Activated naive CD4-positive, alpha-beta T cell treated with anti-CD3 and anti-CD28 coated beads for 36 hours (primary cell): ENCODE measurements at regions not wholly inside any gene's neighbourhood (a gene's known extent, or its start where the extent isn't known, plus 50 kb on each side); places are given as distances from the start of the nearest gene placed in this dataset.

Experiments used
- CTCF ChIA-PET: fragments of 350-600 bp; sonication (Branson Sonifier 250); formaldehyde crosslinking; loops from one replicate; lab custom pipeline; 2021; ENCODE audit warnings: antibody characterized with exemption; lab: Charles Lee
- DNase-seq: peaks from one replicate; pipeline ENCODE4 v3.0.0-alpha.2; 2020
- H3K27ac Mint-ChIP-seq: one replicate; pipeline ENCODE4 v1.8.0; 2021; ENCODE audit warnings: mild to moderate bottlenecking, mixed read lengths
- H3K27me3 Mint-ChIP-seq: one replicate; pipeline ENCODE4 v1.8.0; 2021; ENCODE audit warnings: low read depth, mixed read lengths
- H3K36me3 Mint-ChIP-seq: one replicate; pipeline ENCODE4 v1.8.0; 2021; ENCODE audit warnings: low read depth, mixed read lengths
- H3K4me1 Mint-ChIP-seq: one replicate; pipeline ENCODE4 v1.8.0; 2021; ENCODE audit warnings: low read depth, mixed read lengths
- H3K4me3 Mint-ChIP-seq: one replicate; pipeline ENCODE4 v1.8.0; 2021; ENCODE audit warnings: mild to moderate bottlenecking, moderate library complexity, mixed read lengths
- H3K9me3 Mint-ChIP-seq: one replicate; pipeline ENCODE4 v1.8.0; 2021; ENCODE audit warnings: mixed read lengths
- intact Hi-C: fragments of 100-400 bp; cut with micrococcal nuclease; formaldehyde crosslinking; loops from one replicate; pipeline ENCODE4 v1.15.1; 2023

DNA sequence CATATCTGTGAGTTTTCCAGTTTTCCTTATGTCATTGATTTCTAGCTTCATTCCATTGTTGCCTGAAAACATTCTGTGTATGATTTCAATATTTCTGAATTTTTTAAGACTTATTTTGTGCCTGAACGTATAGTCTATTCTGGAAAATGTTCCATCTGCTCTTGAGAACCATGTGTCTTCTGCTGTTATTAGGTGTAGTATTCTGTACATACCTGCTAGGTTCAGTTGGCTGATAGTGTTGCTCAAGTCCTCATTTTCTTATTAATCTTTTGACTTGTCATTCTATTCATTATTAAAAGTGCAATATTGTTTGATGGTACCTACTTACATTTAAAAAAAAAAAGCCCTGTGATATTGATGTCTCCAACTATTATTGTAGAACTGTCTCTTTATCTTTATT, 869.8 kb upstream of the MAN1A1 start:
- H3K36me3 Mint-ChIP-seq: no peaks in the 10 kb centered on the region
- CTCF ChIA-PET: no interaction called here
- intact Hi-C loops: no loop called here
- DNase-seq: no peak
- H3K4me3 Mint-ChIP-seq: no peak overlapping the region
- H3K4me1 Mint-ChIP-seq: no peaks in the 10 kb centered on the region
- no peaks in the 10 kb centered on the region for H3K27me3 Mint-ChIP-seq
- H3K9me3 Mint-ChIP-seq: no peaks in the 10 kb centered on the region
- no peak overlapping the region for H3K27ac Mint-ChIP-seq

- intact Hi-C loops: no loop called here
- no peaks in the 10 kb centered on the region for H3K27me3 Mint-ChIP-seq
- H3K4me3 Mint-ChIP-seq: no peak overlapping the region
- no peak for DNase-seq
- CTCF ChIA-PET: no interaction called here
- no peak overlapping the region for H3K27ac Mint-ChIP-seq
- no peaks in the 10 kb centered on the region for H3K36me3 Mint-ChIP-seq
- no peaks in the 10 kb centered on the region for H3K9me3 Mint-ChIP-seq
- no peaks in the 10 kb centered on the region for H3K4me1 Mint-ChIP-seq
Measured at GRCh38 chr6:120214088-120214499, 864.5 kb upstream of the MAN1A1 start.

- CTCF ChIA-PET: no interaction called here
- Mint-ChIP-seq H3K4me3 (no peak overlapping the region), H3K27me3 (no peaks in the 10 kb centered on the region), H3K36me3 (no peaks in the 10 kb centered on the region), H3K27ac (no peak overlapping the region), H3K9me3 (no peaks in the 10 kb centered on the region), H3K4me1 (no peaks in the 10 kb centered on the region)
- DNase-seq: no peak
- intact Hi-C loops: no loop called here
Measured at GRCh38 chr6:120211955-120212792, 862.6 kb upstream of the MAN1A1 start.

GRCh38 chr6:120202878-120203277, 853.3 kb upstream of the MAN1A1 start:
- no peak for DNase-seq
- H3K4me1 Mint-ChIP-seq: no peaks in the 10 kb centered on the region
- CTCF ChIA-PET: no interaction called here
- intact Hi-C loops: no loop called here
- H3K9me3 Mint-ChIP-seq: no peaks in the 10 kb centered on the region
- no peak overlapping the region for H3K27ac Mint-ChIP-seq
- no peaks in the 10 kb centered on the region for H3K36me3 Mint-ChIP-seq
- H3K4me3 Mint-ChIP-seq: no peak overlapping the region
- no peaks in the 10 kb centered on the region for H3K27me3 Mint-ChIP-seq

DNA sequence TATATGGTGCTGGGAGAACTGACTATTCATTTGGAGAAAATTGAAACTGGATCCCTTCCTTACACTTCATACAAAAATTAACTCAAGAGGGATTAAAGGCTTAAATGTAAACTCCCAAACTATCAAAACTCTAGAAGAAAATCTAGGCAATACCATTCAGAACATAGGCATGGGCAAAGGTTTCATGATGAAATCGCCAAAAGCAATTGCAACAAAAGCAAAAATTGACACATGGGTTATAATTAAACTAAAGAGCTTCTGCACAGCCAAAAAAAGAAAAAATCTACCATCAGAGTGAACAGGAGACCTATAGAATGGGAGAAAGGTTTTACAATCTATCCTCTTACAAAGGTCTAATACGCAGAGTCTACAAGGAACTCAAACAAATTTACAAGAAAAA, 851.3 kb upstream of the MAN1A1 start:
- CTCF ChIA-PET: no interaction called here
- Mint-ChIP-seq H3K9me3 (no peaks in the 10 kb centered on the region), H3K4me1 (no peaks in the 10 kb centered on the region), H3K4me3 (no peak overlapping the region), H3K36me3 (no peaks in the 10 kb centered on the region), H3K27me3 (no peaks in the 10 kb centered on the region), H3K27ac (no peak overlapping the region)
- no peak for DNase-seq
- intact Hi-C loops: no loop called here

DNA sequence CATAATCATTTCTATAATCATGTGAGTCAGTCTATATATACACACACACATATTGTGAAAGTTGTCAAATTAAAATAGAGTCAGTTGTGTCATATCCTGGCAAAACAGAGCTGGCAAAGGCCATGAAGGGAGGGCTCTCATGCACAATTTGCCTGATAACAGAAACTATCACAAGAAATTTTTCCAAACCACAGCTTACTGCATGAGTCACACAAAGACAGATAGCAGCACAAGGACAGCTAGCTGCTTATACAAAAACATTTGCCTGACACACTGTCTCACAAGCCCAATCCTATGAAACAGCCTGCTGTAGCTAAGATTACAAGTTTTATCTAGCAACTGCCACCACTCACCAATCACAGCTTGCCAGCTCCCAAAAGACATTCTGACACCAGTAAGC, 848.5 kb upstream of the MAN1A1 start:
- DNase-seq: no peak
- Mint-ChIP-seq H3K9me3 (no peaks in the 10 kb centered on the region), H3K4me1 (no peaks in the 10 kb centered on the region), H3K36me3 (no peaks in the 10 kb centered on the region), H3K4me3 (no peak overlapping the region), H3K27ac (no peak overlapping the region), H3K27me3 (no peaks in the 10 kb centered on the region)
- CTCF ChIA-PET: no interaction called here
- intact Hi-C loops: no loop called here

DNA sequence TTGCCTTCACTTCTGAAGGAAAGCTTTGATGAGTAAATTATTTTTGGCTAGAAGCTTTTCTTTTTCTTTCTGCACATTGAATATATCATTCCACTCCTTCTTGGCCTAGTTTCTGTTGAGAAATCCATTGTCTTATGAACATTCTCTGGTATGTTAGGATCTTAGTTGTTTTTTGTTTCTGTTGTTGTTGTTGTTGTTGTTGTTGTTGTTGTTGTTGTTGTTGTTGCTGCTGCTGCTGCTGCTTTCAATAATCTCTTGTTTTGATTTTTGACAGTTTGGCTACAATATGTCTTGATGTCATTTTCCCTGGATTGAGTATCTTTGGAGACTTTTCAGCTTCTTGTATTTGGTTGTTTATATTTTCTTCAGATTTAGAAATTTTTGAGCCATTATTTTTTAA, 836.5 kb upstream of the MAN1A1 start:
- CTCF ChIA-PET: no interaction called here
- Mint-ChIP-seq H3K4me1 (no peaks in the 10 kb centered on the region), H3K4me3 (no peak overlapping the region), H3K27ac (no peak overlapping the region), H3K36me3 (no peaks in the 10 kb centered on the region), H3K27me3 (no peaks in the 10 kb centered on the region), H3K9me3 (no peaks in the 10 kb centered on the region)
- DNase-seq: no peak
- intact Hi-C loops: no loop called here

GRCh38 chr6:120173250-120173649, 823.7 kb upstream of the MAN1A1 start:
- Mint-ChIP-seq H3K27ac (no peak overlapping the region), H3K4me1 (no peaks in the 10 kb centered on the region), H3K27me3 (no peaks in the 10 kb centered on the region), H3K36me3 (no peaks in the 10 kb centered on the region), H3K4me3 (no peak overlapping the region), H3K9me3 (no peaks in the 10 kb centered on the region)
- DNase-seq: no peak
- CTCF ChIA-PET: no interaction called here
- intact Hi-C loops: no loop called here

DNA sequence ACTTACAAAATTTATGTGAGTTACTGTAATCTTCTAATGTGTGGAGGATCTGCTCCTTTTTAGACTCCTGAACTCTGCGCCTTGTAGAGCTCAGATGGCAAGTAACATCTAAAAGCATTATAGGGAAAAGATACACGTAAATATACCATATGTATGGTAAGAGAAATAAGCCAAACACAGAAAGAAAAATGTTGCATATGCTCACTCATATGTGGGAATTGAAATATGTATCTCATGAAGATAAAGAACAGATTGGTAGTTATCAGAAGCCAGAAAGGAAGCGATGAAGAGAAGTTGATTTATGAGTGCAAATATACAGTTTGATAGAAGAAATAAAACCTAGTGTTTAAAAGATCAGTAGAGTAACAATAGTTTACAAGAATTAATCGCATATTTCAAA, 815.0 kb upstream of the MAN1A1 start:
- Mint-ChIP-seq H3K4me3 (no peak overlapping the region), H3K36me3 (no peaks in the 10 kb centered on the region), H3K9me3 (no peaks in the 10 kb centered on the region), H3K27ac (no peak overlapping the region), H3K27me3 (no peaks in the 10 kb centered on the region), H3K4me1 (no peaks in the 10 kb centered on the region)
- intact Hi-C loops: no loop called here
- CTCF ChIA-PET: interaction anchor here (0.7 kb wide), 1 partner anchor 317 kb away, joined by 3 read pairs; no protein-coding TSS in a partner anchor
- no peak for DNase-seq

- Mint-ChIP-seq H3K4me1 (no peaks in the 10 kb centered on the region), H3K27me3 (no peaks in the 10 kb centered on the region), H3K9me3 (peaks cover 5% of the 10 kb centered on the region), H3K4me3 (no peak overlapping the region), H3K36me3 (no peaks in the 10 kb centered on the region), H3K27ac (no peak overlapping the region)
- intact Hi-C loops: no loop called here
- no peak for DNase-seq
- CTCF ChIA-PET: no interaction called here
Measured at GRCh38 chr6:120157873-120158272, 808.3 kb upstream of the MAN1A1 start.

- CTCF ChIA-PET: interaction anchor here (1.3 kb wide), 1 partner anchor 10 kb away, joined by 3 read pairs; no protein-coding TSS in a partner anchor
- Mint-ChIP-seq H3K9me3 (peaks cover 5% of the 10 kb centered on the region), H3K4me1 (no peaks in the 10 kb centered on the region), H3K36me3 (peaks cover 4% of the 10 kb centered on the region), H3K27ac (no peak overlapping the region), H3K27me3 (no peaks in the 10 kb centered on the region), H3K4me3 (no peak overlapping the region)
- peak; percentile 5 for DNase-seq
- intact Hi-C loops: no loop called here
Measured at GRCh38 chr6:120147071-120147871, 797.7 kb upstream of the MAN1A1 start.

- Mint-ChIP-seq H3K4me1 (no peaks in the 10 kb centered on the region), H3K36me3 (no peaks in the 10 kb centered on the region), H3K4me3 (no peak overlapping the region), H3K27me3 (no peaks in the 10 kb centered on the region), H3K27ac (no peak overlapping the region), H3K9me3 (no peaks in the 10 kb centered on the region)
- no peak for DNase-seq
- CTCF ChIA-PET: no interaction called here
- intact Hi-C loops: no loop called here
Measured at GRCh38 chr6:120141601-120142000, 792.0 kb upstream of the MAN1A1 start.

DNA sequence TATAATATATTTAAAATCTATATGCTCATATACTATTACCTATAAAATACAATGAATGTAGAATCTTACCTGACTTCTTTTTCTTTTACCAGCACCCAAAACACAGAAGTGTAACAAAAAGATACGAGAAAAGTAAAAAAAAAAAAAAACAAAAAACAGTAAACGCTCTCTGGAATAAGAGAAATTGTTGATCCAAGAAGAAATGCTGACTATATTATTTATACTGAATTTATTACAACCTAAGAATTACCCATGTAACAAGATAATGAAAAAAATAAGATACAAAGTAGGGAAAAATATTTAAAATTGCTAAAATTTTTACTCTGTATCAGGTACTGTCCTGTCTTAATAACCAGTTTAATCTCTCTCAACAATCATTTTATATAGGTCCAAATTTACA, 787.9 kb upstream of the MAN1A1 start:
- DNase-seq: no peak
- no peaks in the 10 kb centered on the region for H3K9me3 Mint-ChIP-seq
- H3K27ac Mint-ChIP-seq: no peak overlapping the region
- H3K4me3 Mint-ChIP-seq: no peak overlapping the region
- no peaks in the 10 kb centered on the region for H3K27me3 Mint-ChIP-seq
- no peaks in the 10 kb centered on the region for H3K4me1 Mint-ChIP-seq
- no peaks in the 10 kb centered on the region for H3K36me3 Mint-ChIP-seq
- CTCF ChIA-PET: interaction anchor here (0.7 kb wide), 1 partner anchor 10 kb away, joined by 3 read pairs; no protein-coding TSS in a partner anchor
- intact Hi-C loops: no loop called here
